SK-N-SH (cell line): ENCODE measurements at regions not wholly inside any gene's neighbourhood (a gene's known extent, or its start where the extent isn't known, plus 50 kb on each side); places are given as distances from the start of the nearest gene placed in this dataset.

ENCODE experiments used
- EP300 ChIP-seq, 2 experiments: IDR thresholded peaks; 2 replicates each; pipeline versions ENCODE4 v1.4.0 to v1.6.1; 2012; ENCODE audit warnings: borderline replicate concordance in 1 of 2, low read depth in 1 of 2, low read length in 1 of 2
- GABPA ChIP-seq: IDR thresholded peaks from 2 replicates; pipeline ENCODE4 v1.4.0; 2012; ENCODE audit warnings: low read depth, mild to moderate bottlenecking
- POLR2AphosphoS5 ChIP-seq: IDR thresholded peaks from 2 replicates; pipeline ENCODE4 v1.6.1; 2012; ENCODE audit warnings: low read depth, low read length
- RAD21 ChIP-seq: IDR thresholded peaks from 2 replicates; pipeline ENCODE4 v1.6.1; 2012; ENCODE audit warnings: mild to moderate bottlenecking, low read length
- RCOR1 ChIP-seq: fragments of 150-350 bp; IDR thresholded peaks from 2 replicates; pipeline ENCODE4 v1.6.1; 2017; ENCODE audit warnings: antibody characterized with exemption, low read length
- RFX5 ChIP-seq: IDR thresholded peaks from 2 replicates; pipeline ENCODE4 v1.6.1; 2012; ENCODE audit warnings: mild to moderate bottlenecking, improper control_type of control experiment, low read length
- TF ChIP-seq, protein P1 (sequence below): fragments of 200-600 bp; sonication (generic); IDR thresholded peaks from 2 replicates; pipeline ENCODE4 v1.6.1; 2017; ENCODE audit warnings: antibody characterized with exemption, mild to moderate bottlenecking, moderate library complexity
- TF ChIP-seq, protein P2 (sequence below): IDR thresholded peaks from 2 replicates; pipeline ENCODE4 v1.6.1; 2012; ENCODE audit warnings: mild to moderate bottlenecking, low read depth, low read length, moderate library complexity
- TF ChIP-seq, protein P3 (sequence below): IDR thresholded peaks from 2 replicates; pipeline ENCODE4 v1.4.0; 2012; ENCODE audit warnings: low read depth, borderline replicate concordance
- TF ChIP-seq, protein P4 (sequence below): IDR thresholded peaks from 2 replicates; pipeline ENCODE4 v1.4.0; 2012; ENCODE audit warnings: low read depth

DNA sequence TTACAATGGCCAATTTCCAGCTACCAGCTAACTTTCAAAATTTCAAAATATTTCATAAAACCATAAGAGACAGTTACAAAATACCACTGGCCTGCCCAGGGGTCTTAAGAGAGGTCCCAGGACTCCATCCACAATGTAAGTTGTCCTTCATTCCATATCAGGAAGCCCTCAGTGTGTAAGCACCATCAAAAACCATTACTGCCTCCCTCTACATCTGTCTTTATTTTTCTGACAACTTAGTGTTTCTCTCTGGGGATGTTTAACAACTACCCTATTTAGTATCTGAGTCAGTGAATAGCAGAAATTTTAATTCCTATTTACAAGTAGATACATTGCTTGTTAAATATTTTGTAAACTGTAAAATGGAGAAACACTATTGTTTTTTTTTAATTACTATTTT, 339.3 kb upstream of the ADAMTS5 start:
- TF ChIP-seq, protein P1, sequence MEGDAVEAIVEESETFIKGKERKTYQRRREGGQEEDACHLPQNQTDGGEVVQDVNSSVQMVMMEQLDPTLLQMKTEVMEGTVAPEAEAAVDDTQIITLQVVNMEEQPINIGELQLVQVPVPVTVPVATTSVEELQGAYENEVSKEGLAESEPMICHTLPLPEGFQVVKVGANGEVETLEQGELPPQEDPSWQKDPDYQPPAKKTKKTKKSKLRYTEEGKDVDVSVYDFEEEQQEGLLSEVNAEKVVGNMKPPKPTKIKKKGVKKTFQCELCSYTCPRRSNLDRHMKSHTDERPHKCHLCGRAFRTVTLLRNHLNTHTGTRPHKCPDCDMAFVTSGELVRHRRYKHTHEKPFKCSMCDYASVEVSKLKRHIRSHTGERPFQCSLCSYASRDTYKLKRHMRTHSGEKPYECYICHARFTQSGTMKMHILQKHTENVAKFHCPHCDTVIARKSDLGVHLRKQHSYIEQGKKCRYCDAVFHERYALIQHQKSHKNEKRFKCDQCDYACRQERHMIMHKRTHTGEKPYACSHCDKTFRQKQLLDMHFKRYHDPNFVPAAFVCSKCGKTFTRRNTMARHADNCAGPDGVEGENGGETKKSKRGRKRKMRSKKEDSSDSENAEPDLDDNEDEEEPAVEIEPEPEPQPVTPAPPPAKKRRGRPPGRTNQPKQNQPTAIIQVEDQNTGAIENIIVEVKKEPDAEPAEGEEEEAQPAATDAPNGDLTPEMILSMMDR, result no peak
- TF ChIP-seq RFX5 (no peak), GABPA (no peak), RCOR1 (no peak), POLR2AphosphoS5 (no peak), EP300 (IDR thresholded peaks at IDR 0.05; ENCODE audit: borderline replicate concordance in 1 of 2, low read depth in 1 of 2, low read length in 1 of 2) (no peak), RAD21 (no peak)
- TF ChIP-seq, protein P2, sequence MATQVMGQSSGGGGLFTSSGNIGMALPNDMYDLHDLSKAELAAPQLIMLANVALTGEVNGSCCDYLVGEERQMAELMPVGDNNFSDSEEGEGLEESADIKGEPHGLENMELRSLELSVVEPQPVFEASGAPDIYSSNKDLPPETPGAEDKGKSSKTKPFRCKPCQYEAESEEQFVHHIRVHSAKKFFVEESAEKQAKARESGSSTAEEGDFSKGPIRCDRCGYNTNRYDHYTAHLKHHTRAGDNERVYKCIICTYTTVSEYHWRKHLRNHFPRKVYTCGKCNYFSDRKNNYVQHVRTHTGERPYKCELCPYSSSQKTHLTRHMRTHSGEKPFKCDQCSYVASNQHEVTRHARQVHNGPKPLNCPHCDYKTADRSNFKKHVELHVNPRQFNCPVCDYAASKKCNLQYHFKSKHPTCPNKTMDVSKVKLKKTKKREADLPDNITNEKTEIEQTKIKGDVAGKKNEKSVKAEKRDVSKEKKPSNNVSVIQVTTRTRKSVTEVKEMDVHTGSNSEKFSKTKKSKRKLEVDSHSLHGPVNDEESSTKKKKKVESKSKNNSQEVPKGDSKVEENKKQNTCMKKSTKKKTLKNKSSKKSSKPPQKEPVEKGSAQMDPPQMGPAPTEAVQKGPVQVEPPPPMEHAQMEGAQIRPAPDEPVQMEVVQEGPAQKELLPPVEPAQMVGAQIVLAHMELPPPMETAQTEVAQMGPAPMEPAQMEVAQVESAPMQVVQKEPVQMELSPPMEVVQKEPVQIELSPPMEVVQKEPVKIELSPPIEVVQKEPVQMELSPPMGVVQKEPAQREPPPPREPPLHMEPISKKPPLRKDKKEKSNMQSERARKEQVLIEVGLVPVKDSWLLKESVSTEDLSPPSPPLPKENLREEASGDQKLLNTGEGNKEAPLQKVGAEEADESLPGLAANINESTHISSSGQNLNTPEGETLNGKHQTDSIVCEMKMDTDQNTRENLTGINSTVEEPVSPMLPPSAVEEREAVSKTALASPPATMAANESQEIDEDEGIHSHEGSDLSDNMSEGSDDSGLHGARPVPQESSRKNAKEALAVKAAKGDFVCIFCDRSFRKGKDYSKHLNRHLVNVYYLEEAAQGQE, result no peak
- TF ChIP-seq, protein P3, sequence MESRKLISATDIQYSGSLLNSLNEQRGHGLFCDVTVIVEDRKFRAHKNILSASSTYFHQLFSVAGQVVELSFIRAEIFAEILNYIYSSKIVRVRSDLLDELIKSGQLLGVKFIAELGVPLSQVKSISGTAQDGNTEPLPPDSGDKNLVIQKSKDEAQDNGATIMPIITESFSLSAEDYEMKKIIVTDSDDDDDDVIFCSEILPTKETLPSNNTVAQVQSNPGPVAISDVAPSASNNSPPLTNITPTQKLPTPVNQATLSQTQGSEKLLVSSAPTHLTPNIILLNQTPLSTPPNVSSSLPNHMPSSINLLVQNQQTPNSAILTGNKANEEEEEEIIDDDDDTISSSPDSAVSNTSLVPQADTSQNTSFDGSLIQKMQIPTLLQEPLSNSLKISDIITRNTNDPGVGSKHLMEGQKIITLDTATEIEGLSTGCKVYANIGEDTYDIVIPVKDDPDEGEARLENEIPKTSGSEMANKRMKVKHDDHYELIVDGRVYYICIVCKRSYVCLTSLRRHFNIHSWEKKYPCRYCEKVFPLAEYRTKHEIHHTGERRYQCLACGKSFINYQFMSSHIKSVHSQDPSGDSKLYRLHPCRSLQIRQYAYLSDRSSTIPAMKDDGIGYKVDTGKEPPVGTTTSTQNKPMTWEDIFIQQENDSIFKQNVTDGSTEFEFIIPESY, result no peak
- TF ChIP-seq, protein P4, sequence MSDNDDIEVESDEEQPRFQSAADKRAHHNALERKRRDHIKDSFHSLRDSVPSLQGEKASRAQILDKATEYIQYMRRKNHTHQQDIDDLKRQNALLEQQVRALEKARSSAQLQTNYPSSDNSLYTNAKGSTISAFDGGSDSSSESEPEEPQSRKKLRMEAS, result no peak
